A673 (cell line): ENCODE measurements at regions not wholly inside any gene's neighbourhood (a gene's known extent, or its start where the extent isn't known, plus 50 kb on each side); places are given as distances from the start of the nearest gene placed in this dataset.

Experiments used
- CTCF ChIP-seq: fragments of 300-800, 200-600 bp; sonication (generic); conservative IDR thresholded peaks from 2 replicates; pipeline ENCODE4 v1.5.1; 2017; ENCODE audit warnings: low read depth, mild to moderate bottlenecking, antibody characterized with exemption, low read length, moderate library complexity, mixed read lengths
- EZH2 ChIP-seq: fragments of 200-600 bp; sonication (generic); IDR thresholded peaks from 2 replicates; pipeline ENCODE4 v1.6.1; 2017; ENCODE audit warnings: borderline replicate concordance, low read depth, mild to moderate bottlenecking, mixed read lengths, antibody characterized with exemption, low read length; ENCODE audit not compliant: poor library complexity, severe bottlenecking

- TF ChIP-seq CTCF = no peak
- TF ChIP-seq EZH2 = no peak
Observed at GRCh38 chr13:83340170-83340569, 542.1 kb downstream of the SLITRK1 start.
